Right hindlimb (tissue), 1 donor: ENCODE measurements at regions not wholly inside any gene's neighbourhood (a gene's known extent, or its start where the extent isn't known, plus 50 kb on each side); places are given as distances from the start of the nearest gene placed in this dataset.
"Not testable (repeated sequence)": the region's sequence is repeated elsewhere in the genome, so short reads cannot be mapped to it uniquely, and the experiment has no call there.

Experiments
- DNase-seq: peaks from one replicate; pipeline ENCODE4 v3.0.0-alpha.2; 2018

GRCh38 chr5:138647261-138647788, 72.1 kb upstream of the HSPA9 start:
- no peak for DNase-seq

GRCh38 chr5:138646671-138647070, 71.5 kb upstream of the HSPA9 start:
- no peak for DNase-seq

GRCh38 chr5:138645778-138646575, 70.8 kb upstream of the HSPA9 start:
- DNase-seq: no peak

- DNase-seq: no peak
These were observed 68.0 kb upstream of the HSPA9 start for GRCh38 chr5:138643040-138643791.

- peak; percentile 51 for DNase-seq
These were observed 66.5 kb upstream of the HSPA9 start for GRCh38 chr5:138641547-138642298.

- DNase-seq: no peak
These were observed 65.5 kb upstream of the HSPA9 start for GRCh38 chr5:138640646-138641254.

- DNase-seq: no peak
These were observed 64.9 kb upstream of the HSPA9 start for GRCh38 chr5:138640138-138640537.

- DNase-seq: no peak
These were observed 64.1 kb upstream of the HSPA9 start for GRCh38 chr5:138639326-138639725.

GRCh38 chr5:138637256-138637655, 62.1 kb upstream of the HSPA9 start:
- DNase-seq: no peak

- DNase-seq: no peak
These were observed 61.3 kb upstream of the HSPA9 start for GRCh38 chr5:138636398-138636944.

GRCh38 chr5:138635708-138636107, 60.5 kb upstream of the HSPA9 start:
- DNase-seq: no peak

- no peak for DNase-seq
These were observed 60.1 kb upstream of the HSPA9 start for GRCh38 chr5:138635265-138635664.

GRCh38 chr5:138634804-138635203, 59.6 kb upstream of the HSPA9 start:
- not testable (repeated sequence) for DNase-seq

GRCh38 chr5:138632900-138633489, 57.8 kb upstream of the HSPA9 start:
- DNase-seq: peak; percentile 66

- no peak for DNase-seq
These were observed 56.1 kb upstream of the HSPA9 start for GRCh38 chr5:138631096-138631928.

GRCh38 chr5:138629392-138629791, 54.2 kb upstream of the HSPA9 start:
- DNase-seq: no peak

- DNase-seq: peak; percentile 13
These were observed 51.2 kb upstream of the HSPA9 start for GRCh38 chr5:138626333-138626944.

- DNase-seq: peak; percentile 1
These were observed 49.9 kb upstream of the HSPA9 start for GRCh38 chr5:138625134-138625533.
